ENCODE measurements at regions not wholly inside any gene's neighbourhood (a gene's known extent, or its start where the extent isn't known, plus 50 kb on each side); places are given as distances from the start of the nearest gene placed in this dataset.

GRCh38 chr3:135699741-135700140 lies 265.8 kb upstream of the PPP2R3A start:
- no peak for TF ChIP-seq CTCF (IDR thresholded peaks at IDR 0.05)
- no peak for TF ChIP-seq POLR2A (IDR thresholded peaks at IDR 0.05)
